HG02678 (cell line): ENCODE measurements at regions not wholly inside any gene's neighbourhood (a gene's known extent, or its start where the extent isn't known, plus 50 kb on each side); places are given as distances from the start of the nearest gene placed in this dataset.
"Not testable (repeated sequence)": the region's sequence is repeated elsewhere in the genome, so short reads cannot be mapped to it uniquely, and the experiment has no call there.

ENCODE experiments used
- ATAC-seq: cut with Tn5 transposase; IDR thresholded peaks from one replicate; pipeline ENCODE4 v1.9.1; 2021; ENCODE audit warnings: mild to moderate bottlenecking, moderate library complexity; ENCODE audit not compliant: unreplicated experiment

DNA sequence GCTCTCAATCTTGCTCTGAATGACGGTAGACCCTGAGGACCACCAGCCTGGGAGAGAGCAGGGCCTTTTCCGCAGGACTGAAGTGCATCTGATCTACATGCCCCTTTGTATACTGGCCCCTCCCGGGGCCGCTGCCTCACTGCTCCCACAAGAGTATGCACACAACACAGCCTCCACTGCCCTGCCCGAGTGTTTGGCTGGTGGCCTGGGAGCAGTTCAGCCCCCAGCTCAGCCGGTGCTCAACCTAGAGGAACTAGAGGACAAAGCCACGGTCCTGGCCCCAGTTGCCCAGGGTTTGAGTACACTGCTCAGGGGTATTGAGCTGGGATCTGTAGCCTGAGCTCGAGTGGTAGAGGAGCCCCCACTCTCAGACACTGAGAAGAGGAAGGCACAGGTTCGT lies 118.9 kb upstream of the CAB39 start:
- no peak for ATAC-seq

DNA sequence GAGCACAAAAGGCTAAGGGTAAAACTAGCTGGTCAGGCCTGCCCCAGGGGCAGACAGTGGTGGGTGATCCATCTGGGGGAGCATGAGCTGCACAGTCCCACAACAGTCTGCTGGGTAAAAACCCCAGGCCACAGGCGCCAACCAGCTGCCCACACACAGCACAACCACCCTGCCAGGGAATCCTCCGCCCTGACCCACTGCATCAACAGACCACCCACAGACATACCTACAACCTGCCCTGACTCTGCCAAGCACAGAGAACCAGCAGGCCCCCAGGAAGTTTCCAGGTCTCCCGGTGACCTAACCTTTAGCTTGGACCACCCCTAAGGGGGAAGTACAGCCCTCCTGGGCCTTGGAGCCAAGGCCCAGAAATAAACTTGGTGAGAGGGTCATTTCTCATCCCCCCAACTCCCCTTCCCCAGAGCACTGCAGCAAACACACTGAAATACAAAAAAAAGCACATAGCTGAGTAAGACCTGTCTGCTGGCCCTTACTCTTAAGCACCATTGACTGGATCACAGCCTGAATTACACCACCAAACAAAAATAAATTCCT lies 118.3 kb upstream of the CAB39 start:
- ATAC-seq: no peak

DNA sequence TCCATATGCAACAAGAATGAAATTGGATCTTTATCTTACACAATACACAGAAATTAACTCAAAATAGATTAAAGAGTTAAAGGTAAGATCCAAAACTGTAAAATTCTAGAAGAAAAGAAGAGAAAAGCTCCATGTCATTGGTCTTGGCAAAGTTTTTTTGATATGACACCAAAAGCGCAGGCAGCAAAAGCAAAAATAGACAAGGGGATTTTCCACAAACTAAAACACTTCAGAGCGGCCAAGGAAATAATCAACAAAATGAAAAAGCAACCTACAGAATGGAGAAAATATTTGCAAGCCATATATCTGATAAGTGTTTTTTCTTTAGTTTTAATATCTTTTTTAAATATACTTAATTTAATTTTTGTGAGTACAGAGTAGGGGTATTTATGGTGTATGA lies 112.8 kb upstream of the CAB39 start:
- ATAC-seq: no peak

DNA sequence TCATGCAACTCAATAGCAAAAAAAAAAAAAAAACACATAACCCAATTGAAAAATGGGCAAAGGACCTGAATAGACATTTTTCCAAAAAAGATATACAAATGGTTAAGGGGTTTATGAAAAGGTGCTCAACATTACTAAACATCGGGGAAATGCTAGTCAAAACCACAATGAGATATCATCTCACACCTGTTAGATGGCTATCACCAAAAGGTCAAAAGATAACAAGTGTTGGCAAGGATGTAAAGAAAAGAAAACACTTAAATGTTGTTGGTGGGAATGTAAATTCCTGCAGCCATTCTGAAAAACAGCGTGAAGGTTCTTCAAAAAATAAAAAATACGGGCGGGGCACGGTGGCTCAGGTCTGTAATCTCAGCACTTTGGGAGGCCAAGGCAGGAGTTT lies 112.4 kb upstream of the CAB39 start:
- ATAC-seq: no peak

DNA sequence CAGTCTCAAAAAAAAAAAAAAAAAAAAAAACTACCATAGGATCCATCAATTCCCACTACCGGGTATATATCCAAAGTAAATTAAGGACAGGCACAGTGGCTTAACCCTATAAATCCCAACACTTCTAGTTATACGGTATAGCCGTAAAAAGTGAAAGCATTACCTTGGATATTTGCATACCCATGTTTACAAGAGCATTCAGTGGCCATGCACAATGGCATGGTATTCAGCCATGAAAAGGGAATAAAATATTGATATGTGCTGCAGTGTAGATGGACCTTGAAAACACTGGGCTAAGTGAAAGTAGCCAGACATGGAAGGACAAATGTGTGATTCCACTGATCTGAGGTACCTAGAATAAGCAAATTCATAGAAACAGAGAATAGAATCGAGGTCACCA lies 111.8 kb upstream of the CAB39 start:
- no peak for ATAC-seq

DNA sequence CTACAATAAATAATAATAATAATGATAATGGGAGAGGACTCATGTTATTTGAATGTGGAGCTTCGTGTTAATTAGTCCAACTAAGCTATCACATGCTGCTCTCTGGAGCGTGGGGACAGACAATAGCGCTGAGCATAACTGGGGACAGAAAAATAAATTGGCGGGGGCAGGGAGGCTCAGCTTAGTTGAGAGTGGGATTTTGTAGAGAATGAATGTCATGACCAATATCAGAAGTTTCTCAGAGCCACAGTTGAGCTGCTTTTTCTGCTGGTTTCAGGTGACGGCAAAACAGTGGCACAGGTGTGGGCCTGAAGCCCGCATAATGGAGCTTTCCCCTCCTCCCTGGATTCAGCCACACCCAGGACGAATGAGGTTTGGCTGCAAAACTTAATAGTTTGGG lies 111.1 kb upstream of the CAB39 start:
- ATAC-seq: peak; percentile 51

DNA sequence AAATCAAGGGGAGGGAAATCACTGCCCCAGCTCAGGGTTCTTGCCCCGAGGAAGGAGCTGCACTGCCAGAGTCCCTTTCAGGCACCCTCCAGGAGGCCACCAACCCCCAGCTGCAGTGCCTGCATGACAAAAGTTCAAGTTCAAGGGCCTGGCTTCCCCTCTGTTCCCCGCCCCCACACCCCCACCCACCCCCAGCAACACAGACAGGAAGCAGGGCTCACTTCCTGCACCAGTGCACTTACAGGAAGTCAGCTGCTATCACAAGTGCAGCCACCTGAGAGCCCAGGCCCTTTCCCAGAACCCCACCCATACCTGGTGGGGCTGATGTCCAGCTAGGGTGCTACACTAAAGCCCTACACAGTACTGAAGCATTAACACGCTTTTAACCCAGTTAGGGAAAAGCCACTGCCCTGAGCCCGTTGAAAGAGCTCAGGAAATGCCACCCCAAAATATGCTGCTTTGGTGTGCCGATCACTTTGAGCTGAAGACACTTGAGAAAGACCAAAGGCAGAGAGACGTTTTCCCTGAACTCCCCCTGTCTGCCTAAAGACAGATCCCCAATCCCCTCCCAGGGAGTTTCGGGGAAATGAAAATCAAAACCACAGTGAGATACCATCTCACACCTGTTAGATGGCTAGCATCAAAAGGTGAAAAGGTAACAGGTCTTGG lies 109.9 kb upstream of the CAB39 start:
- ATAC-seq: peak; percentile 64

DNA sequence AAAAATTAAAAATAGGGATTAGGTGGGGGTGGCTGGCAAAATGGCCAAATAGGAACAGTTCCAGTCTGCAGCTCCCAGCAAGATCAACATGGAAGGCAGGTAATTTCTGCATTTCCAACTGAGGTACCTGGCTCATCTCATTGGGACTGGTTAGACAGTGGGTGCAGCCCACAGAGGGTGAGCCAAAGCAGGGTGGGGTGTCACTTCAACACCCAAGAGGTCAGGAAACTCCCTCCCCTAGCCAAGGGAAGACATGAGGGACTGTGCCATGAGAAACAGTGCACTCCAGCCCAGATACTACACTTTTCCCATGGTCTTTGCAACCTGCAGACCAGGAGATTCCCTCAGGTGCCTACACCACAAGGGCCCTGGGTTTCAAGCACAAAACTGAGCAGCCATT lies 109.3 kb upstream of the CAB39 start:
- ATAC-seq: not testable (repeated sequence)

DNA sequence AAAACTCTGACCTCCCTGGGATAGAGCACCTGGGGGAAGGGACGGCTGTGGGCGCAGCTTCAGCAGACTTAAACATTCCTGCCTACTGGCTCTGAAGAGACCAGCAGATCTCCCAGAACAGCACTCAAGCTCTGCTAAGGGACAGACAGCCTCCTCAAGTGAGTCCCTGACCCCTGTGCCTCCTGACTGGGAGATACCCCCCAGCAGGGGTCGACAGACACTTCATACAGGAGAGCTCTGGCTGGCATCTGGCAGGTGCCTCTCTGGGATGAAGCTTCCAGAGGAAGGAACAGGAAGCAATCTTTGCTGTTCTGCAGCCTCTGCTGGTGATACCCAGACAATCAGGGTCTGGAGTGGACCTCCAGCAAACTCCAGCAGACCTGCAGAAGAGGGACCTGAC lies 108.5 kb upstream of the CAB39 start:
- ATAC-seq: not testable (repeated sequence)

DNA sequence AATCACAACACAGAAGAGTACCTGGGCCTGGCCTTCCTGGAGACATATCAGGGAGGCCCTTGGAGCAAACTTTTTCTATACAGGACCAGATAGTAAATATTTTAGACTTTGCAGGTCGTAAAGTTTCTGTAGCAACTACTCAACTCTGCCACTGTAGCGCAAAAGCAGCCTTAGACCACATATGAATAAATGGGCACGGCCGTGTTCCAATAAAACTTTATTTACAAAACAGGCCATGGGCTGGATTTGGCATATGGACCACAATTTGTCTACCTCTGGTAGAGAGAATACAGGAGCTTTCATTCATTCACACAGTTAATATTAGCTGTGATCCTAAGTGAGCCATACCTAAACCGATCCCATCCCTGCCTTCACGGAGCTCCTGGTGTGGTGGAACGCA lies 98.6 kb upstream of the CAB39 start:
- ATAC-seq: no peak

DNA sequence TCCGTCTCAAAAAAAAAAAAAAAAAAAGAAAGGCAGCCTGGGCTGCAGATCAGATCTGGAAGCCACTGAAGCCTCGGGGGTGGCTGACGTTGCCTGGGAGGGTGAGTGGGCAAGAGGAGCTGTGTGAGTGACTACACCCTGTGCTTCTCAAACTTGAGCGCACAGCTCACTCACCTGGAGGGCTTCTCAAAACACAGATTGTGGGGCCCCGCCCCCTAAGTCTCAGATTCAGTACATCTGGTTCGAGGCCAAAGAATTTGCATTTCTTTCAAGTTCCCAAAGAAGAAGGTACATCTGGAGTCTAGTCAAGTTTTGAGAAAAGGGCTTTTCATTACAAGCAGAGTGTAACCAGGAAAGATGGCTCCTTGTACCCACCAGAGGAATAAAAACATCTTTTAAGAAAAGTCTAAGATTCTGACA lies 97.7 kb upstream of the CAB39 start:
- peak; percentile 86 for ATAC-seq

DNA sequence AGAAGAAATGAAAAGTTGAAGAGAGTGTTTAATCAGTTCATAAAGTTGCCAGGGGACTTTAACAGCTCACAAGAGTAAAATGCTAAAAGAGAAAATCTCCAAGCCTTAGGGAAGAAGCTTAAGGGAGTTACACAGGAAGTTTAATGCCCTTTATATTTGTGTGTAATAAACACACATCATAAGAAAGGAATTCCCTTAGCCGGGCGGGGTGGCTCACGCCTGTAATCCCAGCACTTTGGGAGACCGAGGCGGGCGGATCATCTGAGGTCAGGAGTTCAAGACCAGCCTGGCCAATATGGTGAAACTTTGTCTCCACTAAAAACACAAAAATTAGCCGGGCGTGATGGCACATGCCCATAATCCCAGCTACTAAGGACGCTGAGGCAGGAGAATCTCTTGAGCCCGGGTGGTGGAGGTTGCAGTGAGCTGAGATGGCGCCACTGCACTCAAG lies 95.4 kb upstream of the CAB39 start:
- not testable (repeated sequence) for ATAC-seq

DNA sequence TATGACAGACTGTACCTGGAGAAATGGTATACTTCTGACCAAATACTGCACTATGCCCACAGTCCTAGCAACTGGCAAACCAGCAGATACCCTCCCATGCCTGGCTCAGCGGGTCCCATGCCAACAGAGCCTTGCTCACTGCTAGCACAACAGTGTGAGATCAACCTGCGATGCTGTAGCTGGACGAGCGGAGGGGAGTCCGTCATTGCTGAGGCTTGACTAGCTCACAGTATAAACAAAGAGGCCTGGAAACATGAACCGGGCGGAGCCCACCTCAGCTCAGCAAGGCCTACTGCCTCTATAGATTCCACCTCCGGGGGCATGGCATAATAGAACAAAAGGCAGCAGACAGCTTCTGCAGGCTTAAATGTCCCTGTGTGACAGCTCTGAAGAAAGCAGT lies 93.2 kb upstream of the CAB39 start:
- no peak for ATAC-seq

DNA sequence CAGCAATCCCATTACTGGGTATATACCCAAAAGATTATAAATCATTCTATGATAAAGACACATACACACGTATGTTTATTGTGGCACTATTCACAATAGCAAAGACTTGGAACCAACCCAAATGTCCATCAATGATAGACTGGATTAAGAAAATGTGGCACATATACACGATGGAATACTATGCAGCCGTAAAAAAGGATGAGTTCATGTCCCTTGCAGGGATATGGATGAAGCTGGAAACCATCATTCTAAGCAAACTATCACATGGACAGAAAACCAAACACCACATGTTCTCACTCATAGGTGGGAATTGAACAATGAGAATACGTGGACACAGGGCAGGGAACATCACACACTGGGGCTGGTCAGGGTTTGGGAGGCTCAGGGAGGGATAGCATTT lies 87.4 kb upstream of the CAB39 start:
- not testable (repeated sequence) for ATAC-seq

DNA sequence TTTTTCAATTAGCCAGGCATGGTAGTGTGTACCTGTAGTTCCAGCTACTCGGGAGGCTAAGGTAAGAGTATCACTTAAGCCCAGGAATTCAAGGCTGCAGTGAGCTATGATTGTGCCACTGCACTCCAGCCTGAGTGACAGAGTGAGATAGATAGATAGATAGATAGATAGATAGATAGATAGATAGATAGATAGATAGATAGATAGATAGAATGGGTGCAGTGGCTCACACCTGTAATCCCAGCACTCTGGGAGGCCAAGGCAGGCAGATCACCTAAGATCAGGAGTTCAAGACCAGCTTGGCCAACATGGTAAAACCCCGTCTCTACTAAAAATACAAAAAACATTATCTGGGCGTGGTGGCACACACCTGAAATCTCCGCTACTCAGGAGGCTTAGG lies 85.6 kb upstream of the CAB39 start:
- not testable (repeated sequence) for ATAC-seq

DNA sequence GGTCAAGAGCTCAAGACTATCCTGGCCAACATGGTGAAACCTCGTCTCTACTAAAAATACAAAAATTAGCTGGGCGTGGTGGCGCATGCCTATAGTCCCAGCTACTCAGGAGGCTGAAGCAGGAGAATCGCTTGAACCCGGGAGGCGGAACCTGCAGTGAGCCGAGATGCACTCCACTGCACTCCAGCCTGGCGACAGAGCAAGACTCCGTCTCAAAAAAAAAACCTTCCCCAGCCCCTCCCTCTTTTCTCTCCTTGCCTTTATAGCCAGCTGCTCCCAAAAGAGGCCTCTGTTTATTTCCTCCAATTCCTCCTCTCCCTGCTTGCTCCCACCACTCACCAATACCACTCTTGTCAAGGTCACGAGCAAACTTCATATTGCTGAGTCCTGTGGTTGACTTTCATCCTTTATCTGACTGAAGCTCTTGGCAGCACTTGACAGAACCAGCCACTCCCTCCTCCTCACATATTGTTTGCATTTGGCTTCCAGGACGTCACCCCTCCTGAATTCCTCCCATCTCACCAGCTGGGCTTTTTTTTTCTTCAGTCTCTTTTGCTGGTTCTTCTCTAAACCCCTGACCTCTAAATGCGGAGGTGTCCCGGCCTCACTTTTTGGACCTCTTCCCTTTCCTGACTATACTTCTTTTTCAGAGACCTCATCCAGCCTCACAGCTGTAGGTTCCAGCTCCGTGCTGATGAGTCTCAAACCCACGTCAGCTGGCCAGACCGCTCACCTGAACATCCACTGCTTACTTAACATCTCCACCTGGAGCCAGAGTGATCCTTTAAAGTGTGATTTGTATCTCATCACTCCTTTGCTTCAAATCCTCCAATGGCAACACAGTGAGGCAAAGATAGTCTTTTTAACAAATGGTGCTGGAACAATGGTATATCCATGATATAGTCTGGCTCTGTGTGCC lies 84.6 kb upstream of the CAB39 start:
- ATAC-seq: no peak

DNA sequence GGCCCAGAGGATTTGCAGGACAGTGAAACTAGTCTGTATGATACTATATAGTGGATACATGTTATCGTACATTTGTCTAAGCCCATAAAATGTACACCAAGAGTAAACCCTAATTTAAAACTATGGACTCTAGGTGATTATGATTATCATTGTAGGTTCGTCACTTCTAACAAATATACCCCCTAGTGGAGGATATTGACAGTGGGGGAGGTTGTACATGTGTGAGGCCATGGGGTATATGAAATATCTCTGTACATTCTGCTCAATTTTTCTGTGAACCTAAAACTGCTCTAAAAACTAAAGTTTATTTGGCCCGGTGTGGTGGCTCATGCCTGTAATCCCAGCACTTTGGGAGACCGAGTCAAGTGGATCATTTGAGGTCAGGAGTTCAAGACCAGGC lies 81.2 kb upstream of the CAB39 start:
- ATAC-seq: no peak

DNA sequence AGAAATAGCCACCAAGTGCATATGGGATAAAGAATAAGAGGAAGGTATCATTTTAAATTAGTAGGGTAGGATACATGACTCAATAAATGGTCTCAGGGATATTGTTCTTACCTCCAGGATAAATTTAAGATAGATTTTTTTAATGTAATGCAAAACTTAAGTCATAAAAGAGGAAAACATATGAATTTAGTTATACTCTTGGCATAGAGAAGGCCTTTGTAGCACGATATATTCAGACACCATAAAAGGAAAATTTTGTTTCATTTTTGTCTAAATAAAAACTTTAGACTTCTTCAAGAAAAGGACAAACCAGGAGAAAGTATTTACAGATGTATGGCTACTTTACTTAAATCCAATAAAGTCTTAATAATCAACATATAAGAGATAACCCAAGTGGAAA lies 78.5 kb upstream of the CAB39 start:
- ATAC-seq: no peak

DNA sequence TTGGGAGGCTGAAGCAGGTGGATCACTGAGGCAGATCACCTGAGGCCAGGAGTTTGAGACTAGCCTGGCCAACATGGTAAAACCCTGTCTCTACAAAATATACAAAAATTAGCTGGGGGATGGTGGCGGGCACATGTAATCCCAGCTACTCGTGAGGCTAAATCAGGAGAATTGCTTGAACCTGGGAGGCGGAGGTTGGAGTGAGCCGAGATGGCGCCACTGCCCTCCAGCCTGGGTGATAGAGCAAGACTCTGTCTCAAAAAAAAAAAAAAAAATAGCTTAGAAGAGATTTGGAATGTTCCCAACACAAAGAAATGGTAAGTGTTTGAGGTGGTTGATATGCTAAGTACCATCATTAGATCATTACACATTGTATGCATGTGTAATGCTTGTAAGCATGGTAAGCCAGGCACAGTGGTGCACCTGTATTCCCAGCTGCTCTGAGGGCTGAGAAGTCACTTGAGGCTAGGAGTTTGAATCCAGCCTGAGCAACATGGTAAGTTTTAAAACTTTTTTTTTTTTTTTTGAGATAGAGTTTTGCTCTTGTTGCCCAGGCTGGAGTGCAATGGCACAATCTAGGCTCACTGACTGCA lies 77.8 kb upstream of the CAB39 start:
- ATAC-seq: not testable (repeated sequence)

DNA sequence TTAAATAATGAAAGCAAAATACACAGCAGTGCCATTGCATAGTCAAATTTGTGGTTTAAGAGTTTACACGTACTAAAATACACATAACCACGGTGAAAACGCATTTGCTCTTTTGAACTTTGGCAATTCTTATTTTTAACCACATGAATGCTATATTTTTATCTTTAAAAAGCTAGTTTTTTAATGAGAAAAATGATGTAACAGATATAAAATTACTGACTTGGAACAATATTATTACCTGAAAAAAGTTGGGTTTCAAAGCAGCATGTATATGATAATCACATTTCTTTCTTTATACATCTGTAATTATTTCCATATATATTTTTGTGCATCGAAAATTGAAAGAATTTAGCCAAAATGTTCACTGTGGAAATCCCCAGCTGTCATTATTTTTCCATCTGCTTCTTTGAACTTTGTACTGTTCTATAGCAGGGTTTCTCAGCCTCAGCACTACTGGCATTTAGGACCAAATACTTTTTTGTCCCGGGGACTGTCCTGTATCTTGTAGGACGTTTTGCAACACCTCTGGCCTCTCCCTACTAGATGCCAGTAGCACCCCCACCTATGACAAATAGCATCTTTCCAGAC lies 75.9 kb upstream of the CAB39 start:
- ATAC-seq: no peak

DNA sequence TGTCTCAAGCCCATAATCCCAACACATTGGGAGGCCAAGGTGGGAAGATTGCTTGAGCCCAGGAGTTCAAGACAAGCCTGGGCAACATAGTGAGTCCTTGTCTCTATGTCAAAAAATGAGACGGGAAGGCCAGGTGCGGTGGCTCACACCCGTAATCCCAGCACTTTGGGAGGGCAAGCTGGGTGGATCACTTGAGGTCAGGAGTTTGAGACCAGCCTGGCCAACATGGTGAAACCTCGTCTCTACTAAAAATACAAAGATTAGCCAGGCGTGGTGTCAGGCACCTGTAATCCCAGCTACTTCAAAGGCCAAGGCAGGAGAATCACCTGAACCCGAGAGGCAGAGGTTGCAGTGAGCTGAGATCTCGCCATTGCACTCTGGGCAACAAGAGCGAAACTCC lies 75.2 kb upstream of the CAB39 start:
- ATAC-seq: not testable (repeated sequence)
